CD14-positive monocyte (primary cell): ENCODE measurements at regions not wholly inside any gene's neighbourhood (a gene's known extent, or its start where the extent isn't known, plus 50 kb on each side); places are given as distances from the start of the nearest gene placed in this dataset.

ENCODE experiments used
- DNase-seq, 3 donors: peaks; one replicate each; pipeline ENCODE4 v3.0.0-alpha.2; 2011 to 2022
- H2AFZ ChIP-seq: 2 replicates; pipeline ENCODE4 v1.6.0; 2012; ENCODE audit warnings: mild to moderate bottlenecking, low read depth, low read length, inconsistent platforms; ENCODE audit not compliant: insufficient read depth, poor library complexity, severe bottlenecking
- H3K27ac ChIP-seq, 2 donors: 1 replicate in 1 of 2; 2 replicates in 1 of 2; pipeline ENCODE4 v1.5.1; 2012 to 2013; ENCODE audit warnings: low read length in 2 of 2, control low read depth in 1 of 2, inconsistent platforms in 1 of 2, low read depth in 1 of 2, mild to moderate bottlenecking in 1 of 2
- H3K27me3 ChIP-seq, 2 donors: one replicate each; pipeline versions ENCODE4 v1.6.0 to v1.6.1; 2011 to 2013; ENCODE audit warnings: low read length in 2 of 2; ENCODE audit not compliant: control insufficient read depth in 2 of 2, insufficient read depth in 2 of 2
- H3K36me3 ChIP-seq, 2 donors: replicated peaks in 1 of 2; 1 replicate in 1 of 2; 2 replicates in 1 of 2; pipeline versions ENCODE4 v1.5.1 to v1.6.1; 2012 to 2013; ENCODE audit warnings: low read length in 2 of 2, control low read depth in 1 of 2, inconsistent platforms in 1 of 2, mild to moderate bottlenecking in 1 of 2; ENCODE audit not compliant: insufficient read depth in 2 of 2, control insufficient read depth in 1 of 2
- H3K4me1 ChIP-seq, 2 donors: 1 replicate in 1 of 2; 2 replicates in 1 of 2; pipeline versions ENCODE4 v1.5.1 to v1.6.1; 2012 to 2013; ENCODE audit warnings: low read length in 2 of 2, control low read depth in 1 of 2, inconsistent platforms in 1 of 2, mild to moderate bottlenecking in 1 of 2, moderate library complexity in 1 of 2; ENCODE audit not compliant: insufficient read depth in 2 of 2, control insufficient read depth in 1 of 2
- H3K4me2 ChIP-seq: replicated peaks from 2 replicates; pipeline ENCODE3; 2012; ENCODE audit warnings: low read length, moderate library complexity, mild to moderate bottlenecking; ENCODE audit not compliant: poor library complexity, severe bottlenecking; ENCODE audit errors: extremely low read depth
- H3K4me3 ChIP-seq, 3 experiments: fragments of 200-600 bp in 1 of 3; sonication (generic) in 1 of 3; replicated peaks in 1 of 3; 1 replicate in 2 of 3; 2 replicates in 1 of 3; pipeline ENCODE4 v1.5.1; 2011 to 2013; ENCODE audit warnings: low read length in 3 of 3, mild to moderate bottlenecking in 3 of 3, control low read depth in 2 of 3, low read depth in 2 of 3, inconsistent platforms in 1 of 3, moderate library complexity in 1 of 3
- H3K79me2 ChIP-seq: 2 replicates; pipeline ENCODE4 v1.6.0; 2012; ENCODE audit warnings: mild to moderate bottlenecking, control low read depth, inconsistent platforms, low read length, moderate library complexity; ENCODE audit not compliant: insufficient read depth
- H3K9ac ChIP-seq: 2 replicates; pipeline ENCODE4 v1.6.0; 2017; ENCODE audit warnings: low read length, mild to moderate bottlenecking; ENCODE audit not compliant: insufficient read depth, poor library complexity, severe bottlenecking
- H3K9me3 ChIP-seq, 2 donors: replicated peaks in 1 of 2; 1 replicate in 1 of 2; 2 replicates in 1 of 2; pipeline versions ENCODE4 v1.5.1 to v1.6.1; 2012 to 2013; ENCODE audit warnings: low read length in 2 of 2, control low read depth in 1 of 2; ENCODE audit not compliant: control insufficient read depth in 1 of 2, insufficient read depth in 1 of 2
- H4K20me1 ChIP-seq: 2 replicates; pipeline ENCODE4 v1.6.0; 2012; ENCODE audit warnings: mild to moderate bottlenecking, low read length, control low read depth, moderate library complexity; ENCODE audit not compliant: insufficient read depth
- H3K27ac Mint-ChIP-seq, 7 donors: one replicate each; pipeline ENCODE4 v1.8.0; 2020; ENCODE audit warnings: mild to moderate bottlenecking in 7 of 7, mixed read lengths in 7 of 7, moderate library complexity in 6 of 7, inconsistent platforms in 2 of 7
- H3K27me3 Mint-ChIP-seq, 3 donors: one replicate each; pipeline ENCODE4 v1.8.0; 2021 to 2022; ENCODE audit warnings: low read depth in 3 of 3, mild to moderate bottlenecking in 3 of 3, mixed read lengths in 3 of 3, moderate library complexity in 3 of 3, inconsistent platforms in 1 of 3
- H3K36me3 Mint-ChIP-seq, 2 donors: one replicate each; pipeline ENCODE4 v1.8.0; 2020; ENCODE audit warnings: mixed read lengths in 2 of 2, inconsistent platforms in 1 of 2, mild to moderate bottlenecking in 1 of 2
- H3K4me1 Mint-ChIP-seq: one replicate; pipeline ENCODE4 v1.8.0; 2020; ENCODE audit warnings: mild to moderate bottlenecking, mixed read lengths
- H3K4me3 Mint-ChIP-seq, 2 donors: one replicate each; pipeline ENCODE4 v1.8.0; 2020; ENCODE audit warnings: mild to moderate bottlenecking in 2 of 2, mixed read lengths in 2 of 2, moderate library complexity in 1 of 2
- H3K9me3 Mint-ChIP-seq, 7 donors: one replicate each; pipeline ENCODE4 v1.8.0; 2020 to 2022; ENCODE audit warnings: mixed read lengths in 7 of 7, mild to moderate bottlenecking in 6 of 7, moderate library complexity in 6 of 7, inconsistent platforms in 2 of 7
- CTCF ChIP-seq: fragments of 200-600 bp; IDR thresholded peaks from one replicate; pipeline ENCODE4 v1.8.0; 2022; ENCODE audit warnings: antibody characterized with exemption, mild to moderate bottlenecking
- WGBS: methylation state at CpG from one replicate; pipeline ENCODE4 v1.1.5; 2013; ENCODE audit warnings: missing lambda C conversion rate; ENCODE audit not compliant: insufficient coverage; 5-methylcytosine and 5-hydroxymethylcytosine counted together
- intact Hi-C, 2 donors: fragments of 100-400 bp; cut with micrococcal nuclease; formaldehyde crosslinking; loops; one replicate each; pipeline versions ENCODE4 v1.15.0 to v1.15.1; 2023

DNA sequence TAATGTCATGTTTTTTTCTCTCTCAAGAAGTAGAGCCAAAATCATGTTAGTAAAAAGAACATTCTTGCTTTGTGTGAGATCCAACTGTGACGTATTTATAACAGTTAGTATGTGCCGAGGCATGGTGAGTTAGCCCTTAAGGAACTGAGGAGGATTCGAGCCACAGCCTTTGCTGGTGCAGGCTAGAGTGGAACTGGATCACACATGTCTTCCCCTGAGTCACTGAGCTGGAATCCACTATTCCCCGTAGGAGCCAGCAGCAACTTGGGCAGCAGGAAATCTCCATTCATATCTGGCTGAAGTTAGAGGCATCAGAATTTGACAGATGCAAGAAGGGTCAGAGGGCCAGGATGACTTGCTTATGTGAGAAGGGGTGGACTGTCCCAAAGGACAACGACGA, 144.6 kb upstream of the KIT start:
- Mint-ChIP-seq H3K27ac (no peak overlapping the region), H3K36me3 (no peaks in the 10 kb centered on the region), H3K4me3 (no peak overlapping the region), H3K4me1 (no peaks in the 10 kb centered on the region), H3K27me3 (peaks cover 0 to 3% (median 1%) of the 10 kb centered on the region in 3 donors), H3K9me3 (peaks cover 0 to 3% (median 0%) of the 10 kb centered on the region in 7 donors)
- no peaks in the 10 kb centered on the region for H3K27me3 ChIP-seq
- no peaks in the 10 kb centered on the region for H3K36me3 ChIP-seq
- TF ChIP-seq CTCF = no peak
- H3K4me1 ChIP-seq = no peaks in the 10 kb centered on the region
- H3K9me3 ChIP-seq = no peaks in the 10 kb centered on the region
- H4K20me1 ChIP-seq = no peaks in the 10 kb centered on the region
- no peak for DNase-seq
- no peak overlapping the region for H3K4me3 ChIP-seq
- no peaks in the 10 kb centered on the region for H3K79me2 ChIP-seq
- 90% methylated on average over 4 of the region's 6 CpGs for WGBS
- no peak overlapping the region for H3K9ac ChIP-seq
- H2AFZ ChIP-seq = no peak overlapping the region
- no peak overlapping the region for H3K4me2 ChIP-seq
- H3K27ac ChIP-seq = no peak overlapping the region
- intact Hi-C loops = no loop called here

DNA sequence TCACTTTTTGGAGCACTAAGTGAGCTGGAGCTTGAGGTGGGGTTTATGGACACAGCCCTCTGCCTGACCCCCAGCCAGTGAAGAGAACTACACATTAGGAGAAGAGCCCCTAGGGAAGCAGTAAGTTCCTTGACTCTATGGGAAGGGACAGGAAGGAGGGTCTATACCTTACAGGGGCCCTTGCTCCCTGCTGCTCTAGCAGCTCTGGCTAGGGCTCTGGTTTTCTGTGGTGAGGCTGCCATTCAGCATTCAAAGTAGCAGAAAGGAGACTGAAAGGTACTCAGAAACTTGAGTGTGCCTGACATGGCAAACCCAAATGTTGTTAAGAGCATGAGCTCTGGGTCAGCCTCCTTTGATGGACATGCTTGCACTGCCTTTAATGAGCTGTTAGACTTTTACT, 144.0 kb upstream of the KIT start:
- no peaks in the 10 kb centered on the region for H3K36me3 ChIP-seq
- H3K79me2 ChIP-seq = no peaks in the 10 kb centered on the region
- no peak for TF ChIP-seq CTCF
- Mint-ChIP-seq H3K27me3 (peaks cover 0 to 3% (median 1%) of the 10 kb centered on the region in 3 donors), H3K4me3 (no peak overlapping the region), H3K9me3 (peaks cover 0 to 3% (median 0%) of the 10 kb centered on the region in 7 donors), H3K4me1 (no peaks in the 10 kb centered on the region), H3K36me3 (no peaks in the 10 kb centered on the region), H3K27ac (no peak overlapping the region)
- no peak for DNase-seq
- no peak overlapping the region for H3K9ac ChIP-seq
- no peaks in the 10 kb centered on the region for H3K4me1 ChIP-seq
- no peaks in the 10 kb centered on the region for H3K9me3 ChIP-seq
- no peaks in the 10 kb centered on the region for H3K27me3 ChIP-seq
- H3K4me2 ChIP-seq = no peak overlapping the region
- intact Hi-C loops = no loop called here
- H2AFZ ChIP-seq = no peak overlapping the region
- no peak overlapping the region for H3K4me3 ChIP-seq
- H4K20me1 ChIP-seq = no peaks in the 10 kb centered on the region
- H3K27ac ChIP-seq = no peak overlapping the region
